ENCODE measurements at regions not wholly inside any gene's neighbourhood (a gene's known extent, or its start where the extent isn't known, plus 50 kb on each side); places are given as distances from the start of the nearest gene placed in this dataset.
"Not testable (repeated sequence)": the region's sequence is repeated elsewhere in the genome, so short reads cannot be mapped to it uniquely, and the experiment has no call there.

GRCh38 chr2:34204560-34204959, 605.5 kb upstream of the FAM98A start:
- DNase-seq (ENCODE audit: low read depth in 2 of 2): no peak

GRCh38 chr2:34201099-34201498, 602.0 kb upstream of the FAM98A start:
- DNase-seq (ENCODE audit: low read depth in 2 of 2): no peak

- DNase-seq (ENCODE audit: low read depth in 2 of 2): no peak
Observed at GRCh38 chr2:34199971-34200370, 600.9 kb upstream of the FAM98A start.

GRCh38 chr2:34193164-34193563, 594.1 kb upstream of the FAM98A start:
- DNase-seq (ENCODE audit: low read depth in 2 of 2): no peak

- DNase-seq (ENCODE audit: low read depth in 2 of 2): no peak
Observed at GRCh38 chr2:34188464-34189303, 589.6 kb upstream of the FAM98A start.

GRCh38 chr2:34179511-34179910, 580.4 kb upstream of the FAM98A start:
- no peak for DNase-seq (ENCODE audit: low read depth in 2 of 2)

GRCh38 chr2:34178482-34178881, 579.4 kb upstream of the FAM98A start:
- no peak for DNase-seq (ENCODE audit: low read depth in 2 of 2)

- DNase-seq (ENCODE audit: low read depth in 2 of 2): no peak
Observed at GRCh38 chr2:34176693-34177092, 577.6 kb upstream of the FAM98A start.

- DNase-seq (ENCODE audit: low read depth in 2 of 2): no peak
Observed at GRCh38 chr2:34174506-34174905, 575.4 kb upstream of the FAM98A start.

GRCh38 chr2:34162231-34162630, 563.1 kb upstream of the FAM98A start:
- DNase-seq (ENCODE audit: low read depth in 2 of 2): no peak

- no peak for DNase-seq (ENCODE audit: low read depth in 2 of 2)
Observed at GRCh38 chr2:34161549-34161948, 562.5 kb upstream of the FAM98A start.

GRCh38 chr2:34159901-34160300, 560.8 kb upstream of the FAM98A start:
- DNase-seq (ENCODE audit: low read depth in 2 of 2): no peak

- DNase-seq (ENCODE audit: low read depth in 2 of 2): no peak
Observed at GRCh38 chr2:34153484-34153883, 554.4 kb upstream of the FAM98A start.

- no peak for DNase-seq (ENCODE audit: low read depth in 2 of 2)
Observed at GRCh38 chr2:34147780-34148179, 548.7 kb upstream of the FAM98A start.

GRCh38 chr2:34143149-34143548, 544.0 kb upstream of the FAM98A start:
- no peak for DNase-seq (ENCODE audit: low read depth in 2 of 2)

- not testable (repeated sequence) for DNase-seq (ENCODE audit: low read depth in 2 of 2)
Observed at GRCh38 chr2:34142531-34143008, 543.5 kb upstream of the FAM98A start.

- DNase-seq (ENCODE audit: low read depth in 2 of 2): not testable (repeated sequence)
Observed at GRCh38 chr2:34133065-34133464, 534.0 kb upstream of the FAM98A start.

GRCh38 chr2:34126279-34126678, 527.2 kb upstream of the FAM98A start:
- DNase-seq (ENCODE audit: low read depth in 2 of 2): no peak

GRCh38 chr2:34123996-34124785, 525.1 kb upstream of the FAM98A start:
- no peak for DNase-seq (ENCODE audit: low read depth in 2 of 2)

GRCh38 chr2:34121076-34121475, 522.0 kb upstream of the FAM98A start:
- no peak for DNase-seq (ENCODE audit: low read depth in 2 of 2)

GRCh38 chr2:34115076-34115475, 516.0 kb upstream of the FAM98A start:
- DNase-seq (ENCODE audit: low read depth in 2 of 2): no peak

GRCh38 chr2:34112161-34112560, 513.1 kb upstream of the FAM98A start:
- DNase-seq (ENCODE audit: low read depth in 2 of 2): no peak

GRCh38 chr2:34110392-34110791, 511.3 kb upstream of the FAM98A start:
- no peak for DNase-seq (ENCODE audit: low read depth in 2 of 2)

All from stimulated activated CD8-positive, alpha-beta memory T cell treated with anti-CD3 and anti-CD28 coated beads, Interleukin-2, amount 100 ng/mL, for 1 hour (primary cell).